Neural cell (in vitro differentiated cells): ENCODE measurements at regions not wholly inside any gene's neighbourhood (a gene's known extent, or its start where the extent isn't known, plus 50 kb on each side); places are given as distances from the start of the nearest gene placed in this dataset.

Experiments used
- H2AFZ ChIP-seq: fragments of 200-600, 300-800 bp; sonication (generic), shearing (Covaris generic); 2 replicates; pipeline ENCODE4 v1.6.0; 2014; ENCODE audit warnings: low read depth, mild to moderate bottlenecking, antibody characterized with exemption, low read length, moderate library complexity
- H3F3A ChIP-seq: fragments of 200-600 bp; shearing (Covaris generic); 2 replicates; pipeline ENCODE4 v1.6.1; 2016; ENCODE audit warnings: mild to moderate bottlenecking, moderate library complexity, mixed read lengths, antibody characterized with exemption, low read length; ENCODE audit not compliant: insufficient read depth, poor library complexity, severe bottlenecking
- H3K27ac ChIP-seq: fragments of 200-600, 300-800 bp; sonication (generic), shearing (Covaris generic); 2 replicates; pipeline ENCODE4 v1.5.1; 2014; ENCODE audit warnings: mild to moderate bottlenecking, low read length, moderate library complexity
- H3K27me3 ChIP-seq: fragments of 300-800, 200-600 bp; sonication (generic), shearing (Covaris generic); 2 replicates; pipeline ENCODE4 v1.6.0; 2014; ENCODE audit warnings: mild to moderate bottlenecking, low read depth, low read length, moderate library complexity; ENCODE audit not compliant: insufficient read depth
- H3K36me3 ChIP-seq: fragments of 300-800, 200-600 bp; sonication (generic), shearing (Covaris generic); 2 replicates; pipeline ENCODE4 v1.5.1; 2014; ENCODE audit warnings: mild to moderate bottlenecking, antibody characterized with exemption, low read length, moderate library complexity; ENCODE audit not compliant: insufficient read depth
- H3K4me2 ChIP-seq: fragments of 300-800, 200-600 bp; sonication (generic), shearing (Covaris generic); 2 replicates; pipeline ENCODE4 v1.6.0; 2014; ENCODE audit warnings: mild to moderate bottlenecking, low read length
- H3K4me3 ChIP-seq: fragments of 300-800, 200-600 bp; sonication (generic), shearing (Covaris generic); 2 replicates; pipeline ENCODE4 v1.5.1; 2014; ENCODE audit warnings: mild to moderate bottlenecking, low read length, moderate library complexity
- H3K79me2 ChIP-seq: fragments of 200-600 bp; shearing (Covaris generic); replicated peaks from 2 replicates; pipeline ENCODE4 v1.6.0; 2014; ENCODE audit warnings: mild to moderate bottlenecking, low read length, moderate library complexity; ENCODE audit not compliant: insufficient read depth
- H3K9ac ChIP-seq: fragments of 300-800, 200-600 bp; sonication (generic), shearing (Covaris generic); 2 replicates; pipeline ENCODE4 v1.6.1; 2016; ENCODE audit warnings: mild to moderate bottlenecking, low read length, mixed read lengths
- H3K9me2 ChIP-seq: fragments of 200-600 bp; shearing (Covaris generic); 2 replicates; pipeline ENCODE4 v1.6.1; 2016; ENCODE audit warnings: mild to moderate bottlenecking, low read length, mixed read lengths; ENCODE audit not compliant: insufficient read depth
- H3K9me3 ChIP-seq: fragments of 200-600, 300-800 bp; sonication (generic), shearing (Covaris generic); 2 replicates; pipeline ENCODE4 v1.6.1; 2016; ENCODE audit warnings: mild to moderate bottlenecking, mixed run types, low read length, moderate library complexity, mixed read lengths
- H4K20me1 ChIP-seq: fragments of 200-600 bp; shearing (Covaris generic); 2 replicates; pipeline ENCODE4 v1.6.1; 2016; ENCODE audit warnings: mild to moderate bottlenecking, mixed run types; ENCODE audit not compliant: insufficient read depth
- CTCF ChIP-seq: fragments of 450-650 bp; IDR thresholded peaks from 2 replicates; pipeline ENCODE4 v1.5.1; 2014; ENCODE audit warnings: antibody characterized with exemption, mild to moderate bottlenecking, moderate library complexity; ENCODE audit not compliant: poor library complexity, severe bottlenecking
- EP300 ChIP-seq: fragments of 450-650 bp; conservative IDR thresholded peaks from 2 replicates; pipeline ENCODE4 v1.6.1; 2014; ENCODE audit warnings: antibody characterized with exemption, mild to moderate bottlenecking, moderate library complexity; ENCODE audit not compliant: poor library complexity, severe bottlenecking
- EZH2 ChIP-seq: fragments of 200-600, 300-800 bp; shearing (Covaris generic), sonication (generic); IDR thresholded peaks from 2 replicates; pipeline ENCODE4 v1.6.1; 2014; ENCODE audit warnings: antibody characterized with exemption, low read length, borderline replicate concordance, mild to moderate bottlenecking; ENCODE audit not compliant: insufficient read depth, poor library complexity, severe bottlenecking
- MXI1 ChIP-seq: fragments of 450-650 bp; conservative IDR thresholded peaks from 2 replicates; pipeline ENCODE4 v1.6.1; 2014; ENCODE audit warnings: antibody characterized with exemption, mild to moderate bottlenecking; ENCODE audit not compliant: poor library complexity, severe bottlenecking
- POLR2AphosphoS5 ChIP-seq: IDR thresholded peaks from 2 replicates; pipeline ENCODE4 v1.6.1; 2012
- RAD21 ChIP-seq: fragments of 450-650 bp; conservative IDR thresholded peaks from 2 replicates; pipeline ENCODE4 v1.6.1; 2014; ENCODE audit warnings: antibody characterized with exemption, mild to moderate bottlenecking, moderate library complexity
- REST ChIP-seq: IDR thresholded peaks from 2 replicates; pipeline ENCODE4 v1.6.1; 2012; ENCODE audit warnings: borderline replicate concordance
- SMC3 ChIP-seq: fragments of 450-650 bp; conservative IDR thresholded peaks from 2 replicates; pipeline ENCODE4 v1.6.1; 2014; ENCODE audit warnings: antibody characterized with exemption, mild to moderate bottlenecking, moderate library complexity; ENCODE audit not compliant: poor library complexity
- TAF1 ChIP-seq: IDR thresholded peaks from 2 replicates; pipeline ENCODE4 v1.6.1; 2012; ENCODE audit warnings: low read depth

GRCh38 chr15:69955240-69955894, 142.3 kb downstream of the TLE3 start:
- H3K27ac ChIP-seq, result peak overlapping the region; percentile 14

GRCh38 chr15:69956417-69956816, 141.3 kb downstream of the TLE3 start:
- Histone ChIP-seq H3K36me3 (no peaks in the 10 kb centered on the region), H3K27ac (no peak overlapping the region), H3K4me3 (no peak overlapping the region), H3K4me2 (no peak overlapping the region), H3K9ac (no peak overlapping the region), H3K27me3 (no peaks in the 10 kb centered on the region), H3F3A (no peaks in the 10 kb centered on the region), H3K9me3 (no peaks in the 10 kb centered on the region), H2AFZ (no peak overlapping the region), H3K9me2 (no peaks in the 10 kb centered on the region), H4K20me1 (no peaks in the 10 kb centered on the region), H3K79me2 (no peaks in the 10 kb centered on the region)
- no peak for TF ChIP-seq TAF1
- no peak for TF ChIP-seq SMC3
- TF ChIP-seq MXI1, result no peak
- no peak for TF ChIP-seq RAD21
- TF ChIP-seq CTCF, result no peak
- TF ChIP-seq EZH2, result no peak
- TF ChIP-seq POLR2AphosphoS5, result no peak
- TF ChIP-seq REST, result no peak
- no peak for TF ChIP-seq EP300

More at GRCh38 chr15:69955240-69955894, 142.3 kb downstream of the TLE3 start:
- no peak overlapping the region for H3K4me3 ChIP-seq
- H3K9me3 ChIP-seq, result no peaks in the 10 kb centered on the region
- H3K36me3 ChIP-seq, result no peaks in the 10 kb centered on the region
- H3F3A ChIP-seq, result no peaks in the 10 kb centered on the region
- H3K9ac ChIP-seq, result peak overlapping the region; percentile 7
- H3K4me2 ChIP-seq, result no peak overlapping the region
- no peaks in the 10 kb centered on the region for H4K20me1 ChIP-seq
- H3K79me2 ChIP-seq, result no peaks in the 10 kb centered on the region
- no peak overlapping the region for H2AFZ ChIP-seq
- no peaks in the 10 kb centered on the region for H3K27me3 ChIP-seq
- no peak for TF ChIP-seq EZH2
- TF ChIP-seq SMC3, result no peak
- TF ChIP-seq MXI1, result no peak
- peak; percentile 34 for TF ChIP-seq EP300
- TF ChIP-seq REST, result no peak
- TF ChIP-seq TAF1, result no peak
- H3K9me2 ChIP-seq, result no peaks in the 10 kb centered on the region
